Caco-2 (cell line): ENCODE measurements at regions not wholly inside any gene's neighbourhood (a gene's known extent, or its start where the extent isn't known, plus 50 kb on each side); places are given as distances from the start of the nearest gene placed in this dataset.

Experiments used
- BruUV-seq: library from RNA; stranded (reverse); fragments of 400-500 nt; replicated peaks from 2 replicates; lab custom pipeline; 2021; lab: Mats Ljungman, UMichigan
- CTCF ChIA-PET: fragments of 300-600 bp; sonication (Branson Sonifier 250); formaldehyde crosslinking; loops from one replicate; lab custom pipeline; 2022; ENCODE audit warnings: antibody characterized with exemption; lab: Charles Lee
- POLR2A ChIA-PET: fragments of 300-600 bp; sonication (Branson Sonifier 250); formaldehyde crosslinking; loops from one replicate; lab custom pipeline; 2022; ENCODE audit warnings: antibody characterized with exemption; lab: Charles Lee
- DNase-seq, 2 experiments: peaks; one replicate each; pipeline versions ENCODE4 v3.0.0 to v3.0.0-alpha.2; 2020 to 2022
- H3K27me3 ChIP-seq: replicated peaks from 2 replicates; pipeline ENCODE4 v1.6.0; 2011; ENCODE audit warnings: low read length; ENCODE audit not compliant: control insufficient read depth, insufficient read depth
- H3K36me3 ChIP-seq: 2 replicates; pipeline ENCODE4 v1.5.1; 2011; ENCODE audit warnings: low read length; ENCODE audit not compliant: control insufficient read depth, insufficient read depth
- H3K4me1 ChIP-seq: fragments of 250-450 bp; sonication (Bioruptor Pico); 2 replicates; pipeline ENCODE4 v1.5.1; 2020; ENCODE audit warnings: mild to moderate bottlenecking
- H3K4me3 ChIP-seq: 2 replicates; pipeline ENCODE4 v1.5.1; 2011; ENCODE audit warnings: low read depth, mild to moderate bottlenecking, control low read depth, low read length
- H3K9me3 ChIP-seq: fragments of 250-450 bp; sonication (Bioruptor Pico); 2 replicates; pipeline ENCODE4 v1.5.1; 2020; ENCODE audit warnings: mild to moderate bottlenecking, moderate library complexity
- H3K27ac Mint-ChIP-seq: one replicate; pipeline ENCODE4 v1.8.0; 2022; ENCODE audit warnings: mixed read lengths; ENCODE audit not compliant: unreplicated experiment
- H3K27me3 Mint-ChIP-seq: one replicate; pipeline ENCODE4 v1.8.0; 2022; ENCODE audit warnings: mixed read lengths; ENCODE audit not compliant: insufficient read depth, unreplicated experiment
- H3K36me3 Mint-ChIP-seq: one replicate; pipeline ENCODE4 v1.8.0; 2022; ENCODE audit warnings: mild to moderate bottlenecking, mixed read lengths; ENCODE audit not compliant: insufficient read depth, unreplicated experiment
- H3K4me1 Mint-ChIP-seq: one replicate; pipeline ENCODE4 v1.8.0; 2022; ENCODE audit warnings: low read depth, mixed read lengths; ENCODE audit not compliant: unreplicated experiment
- H3K4me3 Mint-ChIP-seq: one replicate; pipeline ENCODE4 v1.8.0; 2022; ENCODE audit warnings: mild to moderate bottlenecking, moderate library complexity, mixed read lengths; ENCODE audit not compliant: unreplicated experiment
- H3K9me3 Mint-ChIP-seq: one replicate; pipeline ENCODE4 v1.8.0; 2022; ENCODE audit warnings: mixed read lengths; ENCODE audit not compliant: unreplicated experiment
- CTCF ChIP-seq, 2 experiments: fragments of 200-600 bp in 1 of 2; IDR thresholded peaks; 1 replicate in 1 of 2; 2 replicates in 1 of 2; pipeline versions ENCODE4 v1.5.1 to v1.8.0; 2011 to 2022; ENCODE audit warnings: antibody characterized with exemption in 1 of 2, control low read depth in 1 of 2, inconsistent platforms in 1 of 2, low read depth in 1 of 2, low read length in 1 of 2, mild to moderate bottlenecking in 1 of 2, moderate library complexity in 1 of 2; ENCODE audit not compliant: insufficient read depth in 1 of 2, severe bottlenecking in 1 of 2, unreplicated experiment in 1 of 2
- intact Hi-C: fragments of 100-400 bp; cut with micrococcal nuclease; formaldehyde crosslinking; loops from one replicate; pipeline ENCODE4 v1.10.0; 2022; ENCODE audit not compliant: unreplicated experiment

GRCh38 chr4:173714456-173714855, 184.4 kb upstream of the HAND2 start:
- Mint-ChIP-seq H3K4me3 (no peak overlapping the region), H3K27me3 (peaks cover 5% of the 10 kb centered on the region), H3K27ac (no peak overlapping the region), H3K9me3 (no peaks in the 10 kb centered on the region), H3K4me1 (no peaks in the 10 kb centered on the region), H3K36me3 (no peaks in the 10 kb centered on the region)
- no TSS peak for BruUV-seq
- intact Hi-C loops: no loop called here
- Histone ChIP-seq H3K9me3 (no peaks in the 10 kb centered on the region), H3K4me3 (no peak overlapping the region), H3K4me1 (no peaks in the 10 kb centered on the region), H3K36me3 (no peaks in the 10 kb centered on the region), H3K27me3 (no peaks in the 10 kb centered on the region)
- no peak for TF ChIP-seq CTCF (IDR thresholded peaks at IDR 0.05; ENCODE audit: insufficient read depth in 1 of 2, low read depth in 1 of 2, low read length in 1 of 2, severe bottlenecking in 1 of 2, unreplicated experiment in 1 of 2)
- CTCF ChIA-PET: no interaction called here
- no peak for DNase-seq
- POLR2A ChIA-PET: interaction anchor here (0.6 kb wide), 1 partner anchor 32 kb away, joined by 5 read pairs; no protein-coding TSS in a partner anchor

GRCh38 chr4:173713026-173713425, 183.0 kb upstream of the HAND2 start:
- no peaks in the 10 kb centered on the region for H3K27me3 ChIP-seq
- no peak for DNase-seq
- no peak overlapping the region for H3K4me3 ChIP-seq
- no peak for TF ChIP-seq CTCF (IDR thresholded peaks at IDR 0.05; ENCODE audit: insufficient read depth in 1 of 2, low read depth in 1 of 2, low read length in 1 of 2, severe bottlenecking in 1 of 2, unreplicated experiment in 1 of 2)
- no TSS peak for BruUV-seq
- H3K4me1 ChIP-seq: no peaks in the 10 kb centered on the region
- intact Hi-C loops: no loop called here
- ChIA-PET CTCF (no interaction called here), POLR2A (no interaction called here)
- H3K27me3 Mint-ChIP-seq: peaks cover 2% of the 10 kb centered on the region
- no peaks in the 10 kb centered on the region for H3K36me3 Mint-ChIP-seq
- H3K9me3 ChIP-seq: no peaks in the 10 kb centered on the region
- H3K4me1 Mint-ChIP-seq: no peaks in the 10 kb centered on the region
- H3K27ac Mint-ChIP-seq: no peak overlapping the region
- no peak overlapping the region for H3K4me3 Mint-ChIP-seq
- no peaks in the 10 kb centered on the region for H3K36me3 ChIP-seq
- no peaks in the 10 kb centered on the region for H3K9me3 Mint-ChIP-seq

- Mint-ChIP-seq H3K9me3 (no peaks in the 10 kb centered on the region), H3K27me3 (no peaks in the 10 kb centered on the region), H3K4me1 (no peaks in the 10 kb centered on the region), H3K4me3 (no peak overlapping the region), H3K27ac (no peak overlapping the region), H3K36me3 (no peaks in the 10 kb centered on the region)
- Histone ChIP-seq H3K36me3 (no peaks in the 10 kb centered on the region), H3K27me3 (no peaks in the 10 kb centered on the region), H3K4me1 (no peaks in the 10 kb centered on the region), H3K9me3 (no peaks in the 10 kb centered on the region), H3K4me3 (no peak overlapping the region)
- intact Hi-C loops: no loop called here
- no peak for DNase-seq
- TF ChIP-seq CTCF (IDR thresholded peaks at IDR 0.05; ENCODE audit: insufficient read depth in 1 of 2, low read depth in 1 of 2, low read length in 1 of 2, severe bottlenecking in 1 of 2, unreplicated experiment in 1 of 2): no peak
- no TSS peak for BruUV-seq
- CTCF ChIA-PET: interaction anchor here (0.7 kb wide), 1 partner anchor 188 kb away, joined by 3 read pairs; no protein-coding TSS in a partner anchor
- POLR2A ChIA-PET: no interaction called here
These were observed 177.8 kb upstream of the HAND2 start for GRCh38 chr4:173707658-173708419.
